BJ (cell line): ENCODE measurements at regions not wholly inside any gene's neighbourhood (a gene's known extent, or its start where the extent isn't known, plus 50 kb on each side); places are given as distances from the start of the nearest gene placed in this dataset.
A peak's percentile ranks its signal among the peaks of the same experiment; 100 is the strongest.

Source experiments
- CTCF ChIA-PET: fragments of 350-600 bp; formaldehyde crosslinking; extraction: SDS; loops from one replicate; lab custom pipeline; 2021; ENCODE audit warnings: antibody characterized with exemption, inconsistent platforms; lab: Yijun Ruan, JAX
- POLR2A ChIA-PET: fragments of 300-600 bp; sonication (Branson Sonifier 250); formaldehyde crosslinking; extraction: SDS; loops from one replicate; lab custom pipeline; 2021; ENCODE audit warnings: antibody characterized with exemption; lab: Charles Lee
- DNase-seq: peaks from one replicate; pipeline ENCODE4 v3.0.0-alpha.2; 2011; ENCODE audit warnings: low read depth
- H3K27me3 ChIP-seq: 2 replicates; pipeline ENCODE4 v1.6.0; 2011; ENCODE audit warnings: low read length; ENCODE audit not compliant: control insufficient read depth, insufficient read depth
- H3K36me3 ChIP-seq: 2 replicates; pipeline ENCODE4 v1.5.1; 2011; ENCODE audit warnings: low read length; ENCODE audit not compliant: control insufficient read depth, insufficient read depth
- H3K4me3 ChIP-seq: 2 replicates; pipeline ENCODE4 v1.5.1; 2011; ENCODE audit warnings: low read depth, mild to moderate bottlenecking, control low read depth, low read length
- CTCF ChIP-seq: IDR thresholded peaks from 2 replicates; pipeline ENCODE4 v1.5.1; 2011; ENCODE audit warnings: low read depth, mild to moderate bottlenecking, control low read depth, inconsistent platforms, low read length, moderate library complexity; ENCODE audit not compliant: insufficient read depth

GRCh38 chr1:222417264-222417663, 130.6 kb downstream of the HHIPL2 start:
- TF ChIP-seq CTCF, result no peak

GRCh38 chr1:222416001-222416791, 131.7 kb downstream of the HHIPL2 start:
- no peak for DNase-seq
- Histone ChIP-seq H3K4me3 (no peak overlapping the region), H3K27me3 (no peaks in the 10 kb centered on the region), H3K36me3 (no peaks in the 10 kb centered on the region)
- ChIA-PET POLR2A (no interaction called here), CTCF (no interaction called here)
- no peak for TF ChIP-seq CTCF

More at GRCh38 chr1:222417264-222417663, 130.6 kb downstream of the HHIPL2 start:
- H3K4me3 ChIP-seq, result no peak overlapping the region
- ChIA-PET POLR2A (no interaction called here), CTCF (interaction anchor here (0.8 kb wide), 1 partner anchor 13 kb away, joined by 3 read pairs; no protein-coding TSS in a partner anchor)
- H3K27me3 ChIP-seq, result no peaks in the 10 kb centered on the region
- no peaks in the 10 kb centered on the region for H3K36me3 ChIP-seq
- DNase-seq, result no peak

GRCh38 chr1:222415441-222415840, 132.5 kb downstream of the HHIPL2 start:
- TF ChIP-seq CTCF, result no peak
- ChIA-PET POLR2A (no interaction called here), CTCF (no interaction called here)
- no peaks in the 10 kb centered on the region for H3K27me3 ChIP-seq
- H3K36me3 ChIP-seq, result no peaks in the 10 kb centered on the region
- H3K4me3 ChIP-seq, result no peak overlapping the region
- DNase-seq, result no peak

GRCh38 chr1:222413991-222414549, 133.8 kb downstream of the HHIPL2 start:
- no peak for TF ChIP-seq CTCF
- CTCF ChIA-PET, result no interaction called here
- POLR2A ChIA-PET, result no interaction called here
- H3K4me3 ChIP-seq, result no peak overlapping the region
- H3K36me3 ChIP-seq, result no peaks in the 10 kb centered on the region
- DNase-seq, result no peak
- no peaks in the 10 kb centered on the region for H3K27me3 ChIP-seq

GRCh38 chr1:222413436-222413835, 134.5 kb downstream of the HHIPL2 start:
- POLR2A ChIA-PET, result no interaction called here
- CTCF ChIA-PET, result interaction anchor here (0.9 kb wide), 1 partner anchor 42 kb away, joined by 3 read pairs; no protein-coding TSS in a partner anchor
- DNase-seq, result peak; percentile 48
- Histone ChIP-seq H3K36me3 (no peaks in the 10 kb centered on the region), H3K27me3 (no peaks in the 10 kb centered on the region), H3K4me3 (no peak overlapping the region)
- no peak for TF ChIP-seq CTCF
